ENCODE measurements at regions not wholly inside any gene's neighbourhood (a gene's known extent, or its start where the extent isn't known, plus 50 kb on each side); places are given as distances from the start of the nearest gene placed in this dataset.

- Histone ChIP-seq H3K9ac (ENCODE audit: insufficient read length, low read depth) (no peak overlapping the region), H3K36me3 (ENCODE audit: insufficient read depth, insufficient read length, low read length) (no peaks in the 10 kb centered on the region), H3K4me1 (ENCODE audit: insufficient read depth, insufficient read length) (no peaks in the 10 kb centered on the region), H3K9me3 (ENCODE audit: insufficient read depth, low read length) (no peaks in the 10 kb centered on the region; the same call in 1 of the 2 replicates), H3K27me3 (ENCODE audit: insufficient read depth, insufficient read length) (no peaks in the 10 kb centered on the region), H3K4me3 (ENCODE audit: insufficient read length, low read depth) (no peak overlapping the region)
- no peak for DNase-seq (ENCODE audit: low read depth, low spot score)
- TF ChIP-seq SUZ12 (IDR thresholded peaks at IDR 0.05; ENCODE audit: extremely low read depth, insufficient read depth, insufficient read length) (no peak), YY1 (IDR thresholded peaks at IDR 0.05; ENCODE audit: insufficient read depth, insufficient read length) (no peak), ZNF274 (IDR thresholded peaks at IDR 0.05; ENCODE audit: low read depth, low read length) (no peak)
These were observed 316.1 kb downstream of the UTRN start for GRCh38 chr6:144601221-144601620.

- no peaks in the 10 kb centered on the region; the same call in 1 of the 2 replicates for H3K9me3 ChIP-seq (ENCODE audit: insufficient read depth, low read length)
- TF ChIP-seq SUZ12 (IDR thresholded peaks at IDR 0.05; ENCODE audit: extremely low read depth, insufficient read depth, insufficient read length) (no peak), YY1 (IDR thresholded peaks at IDR 0.05; ENCODE audit: insufficient read depth, insufficient read length) (no peak), ZNF274 (IDR thresholded peaks at IDR 0.05; ENCODE audit: low read depth, low read length) (no peak)
- no peak for DNase-seq (ENCODE audit: low read depth, low spot score)
- no peaks in the 10 kb centered on the region for H3K36me3 ChIP-seq (ENCODE audit: insufficient read depth, insufficient read length, low read length)
- no peak overlapping the region for H3K9ac ChIP-seq (ENCODE audit: insufficient read length, low read depth)
- H3K4me3 ChIP-seq (ENCODE audit: insufficient read length, low read depth): no peak overlapping the region
- H3K27me3 ChIP-seq (ENCODE audit: insufficient read depth, insufficient read length): no peaks in the 10 kb centered on the region
- no peaks in the 10 kb centered on the region for H3K4me1 ChIP-seq (ENCODE audit: insufficient read depth, insufficient read length)
These were observed 317.5 kb downstream of the UTRN start for GRCh38 chr6:144602523-144603180.

- TF ChIP-seq YY1 (IDR thresholded peaks at IDR 0.05; ENCODE audit: insufficient read depth, insufficient read length) (no peak), SUZ12 (IDR thresholded peaks at IDR 0.05; ENCODE audit: extremely low read depth, insufficient read depth, insufficient read length) (no peak), ZNF274 (IDR thresholded peaks at IDR 0.05; ENCODE audit: low read depth, low read length) (no peak)
- H3K9me3 ChIP-seq (ENCODE audit: insufficient read depth, low read length): no peaks in the 10 kb centered on the region
- no peak for DNase-seq (ENCODE audit: low read depth, low spot score)
- H3K27me3 ChIP-seq (ENCODE audit: insufficient read depth, insufficient read length): no peaks in the 10 kb centered on the region
- no peak overlapping the region for H3K4me3 ChIP-seq (ENCODE audit: insufficient read length, low read depth)
- H3K36me3 ChIP-seq (ENCODE audit: insufficient read depth, insufficient read length, low read length): no peaks in the 10 kb centered on the region
- H3K4me1 ChIP-seq (ENCODE audit: insufficient read depth, insufficient read length): no peaks in the 10 kb centered on the region
- H3K9ac ChIP-seq (ENCODE audit: insufficient read length, low read depth): no peak overlapping the region
These were observed 320.9 kb downstream of the UTRN start for GRCh38 chr6:144606083-144606482.

- Histone ChIP-seq H3K4me3 (ENCODE audit: insufficient read length, low read depth) (no peak overlapping the region), H3K9me3 (ENCODE audit: insufficient read depth, low read length) (no peaks in the 10 kb centered on the region), H3K36me3 (ENCODE audit: insufficient read depth, insufficient read length, low read length) (no peaks in the 10 kb centered on the region), H3K27me3 (ENCODE audit: insufficient read depth, insufficient read length) (no peaks in the 10 kb centered on the region), H3K4me1 (ENCODE audit: insufficient read depth, insufficient read length) (no peaks in the 10 kb centered on the region), H3K9ac (ENCODE audit: insufficient read length, low read depth) (no peak overlapping the region)
- no peak for TF ChIP-seq SUZ12 (IDR thresholded peaks at IDR 0.05; ENCODE audit: extremely low read depth, insufficient read depth, insufficient read length)
- no peak for DNase-seq (ENCODE audit: low read depth, low spot score)
These were observed 323.0 kb downstream of the UTRN start for GRCh38 chr6:144607998-144608735.

- no peak overlapping the region for H3K9ac ChIP-seq (ENCODE audit: insufficient read length, low read depth)
- no peaks in the 10 kb centered on the region for H3K9me3 ChIP-seq (ENCODE audit: insufficient read depth, low read length)
- no peak overlapping the region for H3K4me3 ChIP-seq (ENCODE audit: insufficient read length, low read depth)
- TF ChIP-seq YY1 (IDR thresholded peaks at IDR 0.05; ENCODE audit: insufficient read depth, insufficient read length): no peak
- TF ChIP-seq ZNF274 (IDR thresholded peaks at IDR 0.05; ENCODE audit: low read depth, low read length): no peak
- TF ChIP-seq SUZ12 (IDR thresholded peaks at IDR 0.05; ENCODE audit: extremely low read depth, insufficient read depth, insufficient read length): no peak
- DNase-seq (ENCODE audit: low read depth, low spot score): no peak
- no peaks in the 10 kb centered on the region for H3K4me1 ChIP-seq (ENCODE audit: insufficient read depth, insufficient read length)
- H3K36me3 ChIP-seq (ENCODE audit: insufficient read depth, insufficient read length, low read length): no peaks in the 10 kb centered on the region
- no peaks in the 10 kb centered on the region for H3K27me3 ChIP-seq (ENCODE audit: insufficient read depth, insufficient read length)
These were observed 327.7 kb downstream of the UTRN start for GRCh38 chr6:144612811-144613210.

GRCh38 chr6:144613859-144614258 lies 328.7 kb downstream of the UTRN start:
- H3K9me3 ChIP-seq (ENCODE audit: insufficient read depth, low read length): no peaks in the 10 kb centered on the region
- H3K36me3 ChIP-seq (ENCODE audit: insufficient read depth, insufficient read length, low read length): no peaks in the 10 kb centered on the region
- TF ChIP-seq SUZ12 (IDR thresholded peaks at IDR 0.05; ENCODE audit: extremely low read depth, insufficient read depth, insufficient read length) (no peak), ZNF274 (IDR thresholded peaks at IDR 0.05; ENCODE audit: low read depth, low read length) (no peak)
- no peak for DNase-seq (ENCODE audit: low read depth, low spot score)
- no peak overlapping the region for H3K4me3 ChIP-seq (ENCODE audit: insufficient read length, low read depth)
- no peaks in the 10 kb centered on the region for H3K27me3 ChIP-seq (ENCODE audit: insufficient read depth, insufficient read length)
- H3K9ac ChIP-seq (ENCODE audit: insufficient read length, low read depth): no peak overlapping the region
- no peaks in the 10 kb centered on the region for H3K4me1 ChIP-seq (ENCODE audit: insufficient read depth, insufficient read length)

- H3K4me1 ChIP-seq (ENCODE audit: insufficient read depth, insufficient read length): no peaks in the 10 kb centered on the region
- TF ChIP-seq YY1 (IDR thresholded peaks at IDR 0.05; ENCODE audit: insufficient read depth, insufficient read length) (no peak), ZNF274 (IDR thresholded peaks at IDR 0.05; ENCODE audit: low read depth, low read length) (no peak), SUZ12 (IDR thresholded peaks at IDR 0.05; ENCODE audit: extremely low read depth, insufficient read depth, insufficient read length) (no peak)
- H3K9me3 ChIP-seq (ENCODE audit: insufficient read depth, low read length): no peaks in the 10 kb centered on the region
These were observed 330.7 kb downstream of the UTRN start for GRCh38 chr6:144615870-144616269.

More at GRCh38 chr6:144615870-144616269, 330.7 kb downstream of the UTRN start:
- Histone ChIP-seq H3K36me3 (ENCODE audit: insufficient read depth, insufficient read length, low read length) (no peaks in the 10 kb centered on the region), H3K9ac (ENCODE audit: insufficient read length, low read depth) (no peak overlapping the region), H3K4me3 (ENCODE audit: insufficient read length, low read depth) (no peak overlapping the region), H3K27me3 (ENCODE audit: insufficient read depth, insufficient read length) (no peaks in the 10 kb centered on the region)
- DNase-seq (ENCODE audit: low read depth, low spot score): no peak

Measured in NT2/D1 (cell line).